ENCODE measurements at regions not wholly inside any gene's neighbourhood (a gene's known extent, or its start where the extent isn't known, plus 50 kb on each side); places are given as distances from the start of the nearest gene placed in this dataset.
A peak's percentile ranks its signal among the peaks of the same experiment; 100 is the strongest.

DNA sequence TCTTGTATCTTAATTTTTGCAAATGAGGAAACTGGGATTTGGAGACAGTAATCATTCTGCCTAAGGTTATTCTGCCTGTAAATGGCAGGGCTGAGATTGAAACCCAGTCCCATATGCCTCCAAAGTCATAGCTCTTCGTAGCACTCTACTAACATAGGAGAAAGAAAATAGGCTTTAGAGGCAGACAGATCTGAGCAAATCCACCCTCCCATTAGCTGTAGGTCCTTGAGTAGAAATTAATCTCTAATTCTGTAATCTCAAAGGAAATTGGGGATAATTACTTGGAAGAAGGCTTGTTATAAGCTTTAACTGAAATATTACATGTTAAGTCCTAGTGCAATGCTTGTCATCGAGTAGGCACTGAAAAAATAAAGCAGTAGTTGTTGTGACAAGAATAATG, 252.1 kb upstream of the PEX5L start:
- H3K4me3 ChIP-seq (ENCODE audit: low read depth, low read length), result no peak overlapping the region
- TF ChIP-seq, protein P1, sequence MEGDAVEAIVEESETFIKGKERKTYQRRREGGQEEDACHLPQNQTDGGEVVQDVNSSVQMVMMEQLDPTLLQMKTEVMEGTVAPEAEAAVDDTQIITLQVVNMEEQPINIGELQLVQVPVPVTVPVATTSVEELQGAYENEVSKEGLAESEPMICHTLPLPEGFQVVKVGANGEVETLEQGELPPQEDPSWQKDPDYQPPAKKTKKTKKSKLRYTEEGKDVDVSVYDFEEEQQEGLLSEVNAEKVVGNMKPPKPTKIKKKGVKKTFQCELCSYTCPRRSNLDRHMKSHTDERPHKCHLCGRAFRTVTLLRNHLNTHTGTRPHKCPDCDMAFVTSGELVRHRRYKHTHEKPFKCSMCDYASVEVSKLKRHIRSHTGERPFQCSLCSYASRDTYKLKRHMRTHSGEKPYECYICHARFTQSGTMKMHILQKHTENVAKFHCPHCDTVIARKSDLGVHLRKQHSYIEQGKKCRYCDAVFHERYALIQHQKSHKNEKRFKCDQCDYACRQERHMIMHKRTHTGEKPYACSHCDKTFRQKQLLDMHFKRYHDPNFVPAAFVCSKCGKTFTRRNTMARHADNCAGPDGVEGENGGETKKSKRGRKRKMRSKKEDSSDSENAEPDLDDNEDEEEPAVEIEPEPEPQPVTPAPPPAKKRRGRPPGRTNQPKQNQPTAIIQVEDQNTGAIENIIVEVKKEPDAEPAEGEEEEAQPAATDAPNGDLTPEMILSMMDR (IDR thresholded peaks at IDR 0.05; ENCODE audit: control insufficient read depth, extremely low read depth, insufficient read depth), result no peak
- no peak for DNase-seq (ENCODE audit: low read depth)

DNA sequence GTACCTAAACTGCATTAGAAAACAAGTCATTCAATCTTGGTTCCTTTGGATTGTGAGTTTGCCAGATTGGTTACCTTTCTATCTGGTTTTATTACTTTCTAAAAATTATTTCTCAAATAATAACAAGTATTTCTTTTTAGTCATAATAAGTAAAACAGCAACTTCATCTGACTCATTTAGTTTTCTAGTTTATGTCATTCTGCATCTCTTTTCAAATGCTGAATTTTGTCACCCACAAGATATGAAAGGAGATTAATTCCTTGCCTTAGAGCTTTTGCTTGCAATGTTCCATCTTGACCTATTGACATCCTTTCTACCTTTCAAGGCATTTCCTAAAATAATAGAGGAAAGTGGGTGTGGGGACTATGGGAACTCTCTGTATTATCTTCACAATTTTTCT, 253.6 kb upstream of the PEX5L start:
- TF ChIP-seq, protein P1 (IDR thresholded peaks at IDR 0.05; ENCODE audit: control insufficient read depth, extremely low read depth, insufficient read depth), result no peak
- H3K4me3 ChIP-seq (ENCODE audit: low read depth, low read length), result no peak overlapping the region
- DNase-seq (ENCODE audit: low read depth), result no peak

DNA sequence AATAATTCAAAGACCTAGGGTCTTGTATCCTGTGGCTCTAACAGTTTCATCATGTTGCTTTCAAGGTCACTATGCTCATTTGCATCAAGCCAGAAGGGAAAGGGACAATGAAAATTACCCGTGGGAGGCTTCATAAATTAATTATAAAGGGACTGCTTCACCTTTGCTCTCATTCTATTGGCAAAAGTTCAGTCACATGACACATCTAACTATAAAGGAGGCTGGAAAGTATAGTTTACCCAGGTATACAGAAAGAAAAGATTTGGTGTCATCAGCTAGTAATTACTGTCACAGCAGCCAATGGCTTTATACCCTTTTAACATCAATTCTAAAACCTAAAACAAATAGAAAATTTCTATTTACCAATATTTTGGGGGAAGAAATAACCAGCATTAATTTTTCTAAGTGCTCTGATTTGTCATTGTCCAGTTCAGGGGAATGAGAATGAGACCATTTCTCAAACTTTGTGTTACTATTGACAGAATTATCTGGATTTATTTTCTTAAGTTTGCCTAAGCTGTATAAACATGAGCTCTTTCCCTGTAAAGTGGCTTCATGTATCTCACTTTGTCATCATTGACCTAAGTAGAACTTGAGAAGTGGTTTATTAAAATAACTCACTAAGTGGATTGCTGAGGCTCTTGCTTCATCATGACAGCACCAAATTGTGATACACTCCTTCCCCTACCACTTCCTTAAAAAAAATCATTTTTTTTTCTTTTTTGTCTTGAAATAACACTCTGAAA, 257.7 kb upstream of the PEX5L start:
- no peak for DNase-seq (ENCODE audit: low read depth)
- TF ChIP-seq, protein P1 (IDR thresholded peaks at IDR 0.05; ENCODE audit: control insufficient read depth, extremely low read depth, insufficient read depth), result no peak
- H3K4me3 ChIP-seq (ENCODE audit: low read depth, low read length), result no peak overlapping the region

DNA sequence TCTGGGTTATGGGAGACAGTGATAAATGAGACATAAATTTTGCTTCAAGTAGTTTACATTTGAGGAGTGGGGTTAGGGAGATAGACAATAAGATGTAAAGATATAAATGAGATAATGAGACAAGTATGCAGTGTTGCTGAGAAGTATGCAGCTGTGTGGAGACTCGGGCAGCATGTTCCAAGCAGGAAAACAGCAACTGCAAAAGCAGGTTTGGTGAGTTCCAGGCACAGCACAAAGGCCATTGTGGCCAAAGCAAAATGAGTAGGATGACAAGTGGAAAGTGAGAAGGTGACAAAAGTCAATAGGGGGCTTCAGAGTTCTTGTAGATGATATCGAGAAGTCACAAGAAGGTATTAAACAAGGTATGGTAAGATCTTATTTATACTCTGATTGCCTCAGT, 259.1 kb upstream of the PEX5L start:
- DNase-seq (ENCODE audit: low read depth), result peak; percentile 30
- no peak overlapping the region for H3K4me3 ChIP-seq (ENCODE audit: low read depth, low read length)
- TF ChIP-seq, protein P1 (IDR thresholded peaks at IDR 0.05; ENCODE audit: control insufficient read depth, extremely low read depth, insufficient read depth), result no peak

DNA sequence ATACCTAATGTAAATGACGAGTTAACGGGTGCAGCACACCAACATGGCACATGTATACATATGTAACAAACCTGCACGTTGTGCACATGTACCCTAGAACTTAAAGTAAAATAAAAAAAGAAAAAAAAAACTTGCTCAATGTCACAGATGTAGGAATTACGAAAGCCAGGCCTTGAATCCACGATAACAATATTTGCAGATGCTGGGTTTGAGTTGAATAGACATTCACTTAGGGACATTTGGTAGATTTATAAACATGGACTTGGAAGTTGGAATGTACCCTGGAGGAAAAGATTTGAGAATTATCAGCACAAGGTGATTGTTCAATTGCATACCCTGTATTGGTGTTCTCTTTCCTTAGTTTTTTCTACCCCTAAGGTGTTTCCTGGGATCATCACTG, 260.2 kb upstream of the PEX5L start:
- DNase-seq (ENCODE audit: low read depth), result no peak
- TF ChIP-seq, protein P1 (IDR thresholded peaks at IDR 0.05; ENCODE audit: control insufficient read depth, extremely low read depth, insufficient read depth), result no peak
- no peak overlapping the region for H3K4me3 ChIP-seq (ENCODE audit: low read depth, low read length)

DNA sequence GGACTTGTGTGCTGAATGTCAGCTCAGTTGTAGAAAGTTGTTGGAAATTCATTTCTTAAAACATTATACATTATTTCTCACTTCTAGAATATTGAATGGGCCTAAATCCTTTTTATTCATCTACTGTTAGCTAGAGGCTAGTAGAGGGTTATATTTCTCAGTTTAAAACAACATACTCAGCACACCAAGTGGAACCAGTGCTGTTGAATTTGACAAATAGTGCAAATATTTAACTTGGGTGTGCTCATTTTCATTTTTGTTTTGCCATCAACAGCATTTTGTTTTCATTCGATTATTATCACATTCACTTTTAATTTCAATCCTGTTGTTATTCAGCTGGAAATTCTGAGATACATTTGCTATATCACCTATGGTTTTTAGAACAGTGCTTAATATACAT, 269.4 kb upstream of the PEX5L start:
- no peak for DNase-seq (ENCODE audit: low read depth)
- H3K4me3 ChIP-seq (ENCODE audit: low read depth, low read length), result no peak overlapping the region
- TF ChIP-seq, protein P1 (IDR thresholded peaks at IDR 0.05; ENCODE audit: control insufficient read depth, extremely low read depth, insufficient read depth), result no peak

DNA sequence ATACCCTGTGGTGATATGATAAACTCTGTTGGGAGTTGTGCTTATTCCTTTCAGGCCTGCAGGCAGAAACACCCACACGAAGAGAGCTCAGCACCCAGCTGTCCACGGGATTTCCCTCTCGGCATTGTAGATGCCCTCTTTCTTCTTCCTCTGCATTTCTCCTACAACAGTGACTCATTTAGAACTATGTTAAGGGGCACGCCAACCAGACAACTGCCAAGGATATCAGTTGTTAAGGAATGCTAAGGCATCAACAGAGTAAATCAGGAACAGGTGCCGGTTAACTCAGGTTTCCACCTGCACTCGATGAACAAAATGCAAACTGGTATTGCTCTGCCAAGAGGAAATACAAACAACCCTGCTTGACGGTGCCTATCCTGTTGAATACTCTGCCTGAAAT, 270.0 kb upstream of the PEX5L start:
- no peak for DNase-seq (ENCODE audit: low read depth)
- no peak overlapping the region for H3K4me3 ChIP-seq (ENCODE audit: low read depth, low read length)
- TF ChIP-seq, protein P1 (IDR thresholded peaks at IDR 0.05; ENCODE audit: control insufficient read depth, extremely low read depth, insufficient read depth), result no peak
